GM19468 (cell line): ENCODE measurements at regions not wholly inside any gene's neighbourhood (a gene's known extent, or its start where the extent isn't known, plus 50 kb on each side); places are given as distances from the start of the nearest gene placed in this dataset.
"Not testable (repeated sequence)": the region's sequence is repeated elsewhere in the genome, so short reads cannot be mapped to it uniquely, and the experiment has no call there.

Experiments
- ATAC-seq: cut with Tn5 transposase; IDR thresholded peaks from one replicate; pipeline ENCODE4 v1.9.1; 2021; ENCODE audit warnings: mild to moderate bottlenecking, moderate library complexity, moderate number of reproducible peaks; ENCODE audit not compliant: unreplicated experiment; ENCODE audit errors: extremely low read depth

- no peak for ATAC-seq
Measured at GRCh38 chr9:7636309-7636708, 163.3 kb downstream of the DMAC1 start.

- ATAC-seq: not testable (repeated sequence)
Measured at GRCh38 chr9:7626571-7627029, 173.0 kb downstream of the DMAC1 start.

- ATAC-seq: no peak
Measured at GRCh38 chr9:7622481-7622880, 177.1 kb downstream of the DMAC1 start.

- no peak for ATAC-seq
Measured at GRCh38 chr9:7615344-7615743, 184.2 kb downstream of the DMAC1 start.

GRCh38 chr9:7613931-7614330 is 185.6 kb downstream of the DMAC1 start:
- ATAC-seq: no peak

- ATAC-seq: no peak
Measured at GRCh38 chr9:7608261-7608660, 191.3 kb downstream of the DMAC1 start.

- no peak for ATAC-seq
Measured at GRCh38 chr9:7607421-7607820, 192.2 kb downstream of the DMAC1 start.

- no peak for ATAC-seq
Measured at GRCh38 chr9:7606591-7606990, 193.0 kb downstream of the DMAC1 start.

- no peak for ATAC-seq
Measured at GRCh38 chr9:7601739-7602138, 197.8 kb downstream of the DMAC1 start.

- ATAC-seq: no peak
Measured at GRCh38 chr9:7597716-7598115, 201.9 kb downstream of the DMAC1 start.

- no peak for ATAC-seq
Measured at GRCh38 chr9:7592321-7593316, 207.0 kb downstream of the DMAC1 start.

- ATAC-seq: no peak
Measured at GRCh38 chr9:7591501-7591900, 208.1 kb downstream of the DMAC1 start.

GRCh38 chr9:7580568-7580967 is 219.0 kb downstream of the DMAC1 start:
- ATAC-seq: no peak

- ATAC-seq: no peak
Measured at GRCh38 chr9:7579351-7579750, 220.2 kb downstream of the DMAC1 start.

- no peak for ATAC-seq
Measured at GRCh38 chr9:7578951-7579350, 220.6 kb downstream of the DMAC1 start.

GRCh38 chr9:7570107-7570720 is 229.4 kb downstream of the DMAC1 start:
- no peak for ATAC-seq

GRCh38 chr9:7567687-7568086 is 231.9 kb downstream of the DMAC1 start:
- no peak for ATAC-seq

- ATAC-seq: no peak
Measured at GRCh38 chr9:7561527-7562080, 238.0 kb downstream of the DMAC1 start.

- ATAC-seq: no peak
Measured at GRCh38 chr9:7560669-7561305, 238.8 kb downstream of the DMAC1 start.

- no peak for ATAC-seq
Measured at GRCh38 chr9:7554699-7555098, 244.9 kb downstream of the DMAC1 start.

- ATAC-seq: not testable (repeated sequence)
Measured at GRCh38 chr9:7552706-7553105, 246.9 kb downstream of the DMAC1 start.
